Motor neuron (in vitro differentiated cells): ENCODE measurements at regions not wholly inside any gene's neighbourhood (a gene's known extent, or its start where the extent isn't known, plus 50 kb on each side); places are given as distances from the start of the nearest gene placed in this dataset.
A peak's percentile ranks its signal among the peaks of the same experiment; 100 is the strongest.

Experiments used
- ATAC-seq, 8 experiments: fragments of 200-7000 bp; cut with Tn5 transposase; replicated peaks in 6 of 8; 2 replicates each; pipeline ENCODE4 v1.8.0; 2021; ENCODE audit warnings: mild to moderate bottlenecking in 8 of 8, moderate library complexity in 8 of 8
- H3K27ac ChIP-seq, 2 donors: fragments of 250-450 bp; sonication (Bioruptor Pico); 2 replicates each; pipeline ENCODE4 v1.9.0; 2021; ENCODE audit warnings: antibody characterized with exemption in 2 of 2, mild to moderate bottlenecking in 2 of 2, moderate library complexity in 1 of 2
- H3K4me1 ChIP-seq, 2 donors: fragments of 250-450 bp; sonication (Bioruptor Pico); replicated peaks in 1 of 2; 2 replicates each; pipeline ENCODE4 v1.6.1; 2021; ENCODE audit warnings: antibody characterized with exemption in 2 of 2, mild to moderate bottlenecking in 2 of 2, moderate library complexity in 1 of 2
- H3K4me3 ChIP-seq, 5 donors: fragments of 250-450 bp; sonication (Bioruptor Pico); 2 replicates each; pipeline ENCODE4 v1.9.0; 2021; ENCODE audit warnings: antibody characterized with exemption in 5 of 5, mild to moderate bottlenecking in 5 of 5, moderate library complexity in 4 of 5
- WGBS, 10 experiments: fragments of 450-650 bp; shearing (Covaris generic); methylation state at CpG; one replicate each; pipeline ENCODE4 v1.0.0; 2022; 5-methylcytosine and 5-hydroxymethylcytosine counted together
- in situ Hi-C, 9 experiments: fragments of 400-800 bp; cut with MboI; loops; one replicate each; pipeline ENCODE4 v1.15.0; 2021; ENCODE audit warnings: low sequenced_read_pairs in 9 of 9, low pct_unique_long_range_greater_than_20kb in 2 of 9; ENCODE audit not compliant: unreplicated experiment in 9 of 9

GRCh38 chr14:53316504-53316903 is 163.4 kb upstream of the DDHD1 start:
- Histone ChIP-seq H3K4me1 (no peaks in the 10 kb centered on the region), H3K4me3 (no peak overlapping the region), H3K27ac (no peak overlapping the region)
- 0 to 100% (median 50%) methylated on average over 1 to 4 of the region's 5 CpGs; no CpG with 5 or more reads in 3 of the 10 experiments for WGBS, 10 experiments
- ATAC-seq: no peak
- in situ Hi-C loops: loop anchor here in 1 of 9 experiments (25.0 kb wide), 1 partner anchor 479 kb away; no protein-coding TSS in a partner anchor

GRCh38 chr14:53310412-53310811 is 157.3 kb upstream of the DDHD1 start:
- H3K27ac ChIP-seq: no peak overlapping the region
- in situ Hi-C loops: loop anchor here in 1 of 9 experiments (25.0 kb wide), 1 partner anchor 473 kb away; no protein-coding TSS in a partner anchor
- H3K4me3 ChIP-seq: no peak overlapping the region
- ATAC-seq: no peak
- H3K4me1 ChIP-seq: peaks cover 6 to 9% of the 10 kb centered on the region in 2 donors
- WGBS, 10 experiments: 33 to 100% (median 90%) methylated on average over 1 to 2 of the region's 2 CpGs; no CpG with 5 or more reads in 1 of the 10 experiments

GRCh38 chr14:53306911-53307310 is 153.8 kb upstream of the DDHD1 start:
- Histone ChIP-seq H3K27ac (peak overlapping the region in 1 of 2 donors; percentile 63), H3K4me3 (no peak overlapping the region), H3K4me1 (peaks cover 9 to 11% of the 10 kb centered on the region in 2 donors)
- WGBS, 10 experiments: 0 to 67% (median 22%) methylated on average over 1 to 2 of the region's 3 CpGs; no CpG with 5 or more reads in 6 of the 10 experiments
- in situ Hi-C loops: loop anchor here in 1 of 9 experiments (25.0 kb wide), 1 partner anchor 470 kb away; no protein-coding TSS in a partner anchor
- ATAC-seq: peak in 5 of 8 experiments; percentile 84 to 97 (median 91)

- H3K4me3 ChIP-seq: peak overlapping the region in 3 of 5 donors; percentile 15 to 28 (median 27)
- ATAC-seq: peak; percentile 50 to 76 (median 64)
- H3K4me1 ChIP-seq: peaks cover 9 to 11% of the 10 kb centered on the region in 2 donors
- in situ Hi-C loops: loop anchor here in 1 of 9 experiments (25.0 kb wide), 1 partner anchor 469 kb away; no protein-coding TSS in a partner anchor
- H3K27ac ChIP-seq: peak overlapping the region in 1 of 2 donors; percentile 23
- 0 to 29% (median 5%) methylated on average over 1 to 11 of the region's 11 CpGs; no CpG with 5 or more reads in 1 of the 10 experiments for WGBS, 10 experiments
Observed at GRCh38 chr14:53306267-53306721, 153.2 kb upstream of the DDHD1 start.

- in situ Hi-C loops: loop anchor here in 1 of 9 experiments (25.0 kb wide), 1 partner anchor 468 kb away; no protein-coding TSS in a partner anchor
- ATAC-seq: peak in 2 of 8 experiments; percentile 26 to 40
- H3K27ac ChIP-seq: no peak overlapping the region
Observed at GRCh38 chr14:53304726-53305381, 151.7 kb upstream of the DDHD1 start.

GRCh38 chr14:53295985-53296582 is 143.0 kb upstream of the DDHD1 start:
- Histone ChIP-seq H3K27ac (no peak overlapping the region), H3K4me3 (no peak overlapping the region), H3K4me1 (no peaks in the 10 kb centered on the region)
- in situ Hi-C loops: loop anchor here in 1 of 9 experiments (25.0 kb wide), 1 partner anchor 309 kb away; no protein-coding TSS in a partner anchor
- 0 to 92% (median 60%) methylated on average over 1 to 9 of the region's 9 CpGs; no CpG with 5 or more reads in 1 of the 10 experiments for WGBS, 10 experiments
- ATAC-seq: peak in 1 of 8 experiments; percentile 30

More at GRCh38 chr14:53304726-53305381, 151.7 kb upstream of the DDHD1 start:
- Histone ChIP-seq H3K4me1 (peaks cover 9 to 11% of the 10 kb centered on the region in 2 donors), H3K4me3 (no peak overlapping the region)
- WGBS, 10 experiments: 57 to 100% (median 92%) methylated on average over 1 to 3 of the region's 3 CpGs; no CpG with 5 or more reads in 1 of the 10 experiments

GRCh38 chr14:53295372-53295771 is 142.2 kb upstream of the DDHD1 start:
- ATAC-seq: no peak
- 58 to 100% (median 74%) methylated on average over 1 to 4 of the region's 4 CpGs for WGBS, 10 experiments
- in situ Hi-C loops: loop anchor here in 1 of 9 experiments (25.0 kb wide), 1 partner anchor 308 kb away; no protein-coding TSS in a partner anchor

GRCh38 chr14:53286301-53286700 is 133.2 kb upstream of the DDHD1 start:
- no peak for ATAC-seq
- Histone ChIP-seq H3K4me3 (no peak overlapping the region), H3K4me1 (no peaks in the 10 kb centered on the region), H3K27ac (no peak overlapping the region)
- in situ Hi-C loops: loop anchor here in 1 of 9 experiments (25.0 kb wide), 1 partner anchor 299 kb away; no protein-coding TSS in a partner anchor

More at GRCh38 chr14:53295372-53295771, 142.2 kb upstream of the DDHD1 start:
- H3K4me1 ChIP-seq: no peaks in the 10 kb centered on the region
- no peak overlapping the region for H3K4me3 ChIP-seq
- H3K27ac ChIP-seq: no peak overlapping the region

- Histone ChIP-seq H3K27ac (no peak overlapping the region), H3K4me3 (no peak overlapping the region), H3K4me1 (no peaks in the 10 kb centered on the region)
- WGBS, 10 experiments: 0 to 72% (median 58%) methylated on average over 1 to 4 of the region's 4 CpGs; no CpG with 5 or more reads in 2 of the 10 experiments
- ATAC-seq: peak in 3 of 8 experiments; percentile 61 to 80 (median 69)
- in situ Hi-C loops: loop anchor here in 1 of 9 experiments (25.0 kb wide), 1 partner anchor 299 kb away; no protein-coding TSS in a partner anchor
Observed at GRCh38 chr14:53285821-53286220, 132.7 kb upstream of the DDHD1 start.

GRCh38 chr14:53285064-53285463 is 131.9 kb upstream of the DDHD1 start:
- ATAC-seq: no peak
- in situ Hi-C loops: loop anchor here in 1 of 9 experiments (25.0 kb wide), 1 partner anchor 298 kb away; no protein-coding TSS in a partner anchor
- 60 to 100% (median 94%) methylated on average over 1 to 4 of the region's 4 CpGs; no CpG with 5 or more reads in 2 of the 10 experiments for WGBS, 10 experiments

GRCh38 chr14:53278602-53279506 is 125.7 kb upstream of the DDHD1 start:
- Histone ChIP-seq H3K4me3 (no peak overlapping the region), H3K4me1 (no peaks in the 10 kb centered on the region), H3K27ac (no peak overlapping the region)
- in situ Hi-C loops: loop anchor here in 1 of 9 experiments (25.0 kb wide), 1 partner anchor 292 kb away; no protein-coding TSS in a partner anchor
- peak in 3 of 8 experiments; percentile 96 to 97 (median 97) for ATAC-seq
- WGBS, 10 experiments: 31 to 100% (median 83%) methylated on average over 1 to 10 of the region's 12 CpGs; no CpG with 5 or more reads in 2 of the 10 experiments

More at GRCh38 chr14:53285064-53285463, 131.9 kb upstream of the DDHD1 start:
- H3K4me3 ChIP-seq: no peak overlapping the region
- H3K27ac ChIP-seq: no peak overlapping the region
- no peaks in the 10 kb centered on the region for H3K4me1 ChIP-seq

GRCh38 chr14:53273671-53274072 is 120.5 kb upstream of the DDHD1 start:
- in situ Hi-C loops: no loop called here
- Histone ChIP-seq H3K4me1 (no peaks in the 10 kb centered on the region), H3K27ac (no peak overlapping the region), H3K4me3 (no peak overlapping the region)
- 60 to 100% (median 82%) methylated on average over 1 of the region's 6 CpGs; no CpG with 5 or more reads in 6 of the 10 experiments for WGBS, 10 experiments
- peak in 2 of 8 experiments; percentile 20 to 25 for ATAC-seq
